CD1c-positive myeloid dendritic cell (primary cell): ENCODE measurements at regions not wholly inside any gene's neighbourhood (a gene's known extent, or its start where the extent isn't known, plus 50 kb on each side); places are given as distances from the start of the nearest gene placed in this dataset.

Experiments
- DNase-seq: peaks from one replicate; pipeline ENCODE4 v3.0.0-alpha.2; 2016; ENCODE audit errors: extremely low spot score

DNA sequence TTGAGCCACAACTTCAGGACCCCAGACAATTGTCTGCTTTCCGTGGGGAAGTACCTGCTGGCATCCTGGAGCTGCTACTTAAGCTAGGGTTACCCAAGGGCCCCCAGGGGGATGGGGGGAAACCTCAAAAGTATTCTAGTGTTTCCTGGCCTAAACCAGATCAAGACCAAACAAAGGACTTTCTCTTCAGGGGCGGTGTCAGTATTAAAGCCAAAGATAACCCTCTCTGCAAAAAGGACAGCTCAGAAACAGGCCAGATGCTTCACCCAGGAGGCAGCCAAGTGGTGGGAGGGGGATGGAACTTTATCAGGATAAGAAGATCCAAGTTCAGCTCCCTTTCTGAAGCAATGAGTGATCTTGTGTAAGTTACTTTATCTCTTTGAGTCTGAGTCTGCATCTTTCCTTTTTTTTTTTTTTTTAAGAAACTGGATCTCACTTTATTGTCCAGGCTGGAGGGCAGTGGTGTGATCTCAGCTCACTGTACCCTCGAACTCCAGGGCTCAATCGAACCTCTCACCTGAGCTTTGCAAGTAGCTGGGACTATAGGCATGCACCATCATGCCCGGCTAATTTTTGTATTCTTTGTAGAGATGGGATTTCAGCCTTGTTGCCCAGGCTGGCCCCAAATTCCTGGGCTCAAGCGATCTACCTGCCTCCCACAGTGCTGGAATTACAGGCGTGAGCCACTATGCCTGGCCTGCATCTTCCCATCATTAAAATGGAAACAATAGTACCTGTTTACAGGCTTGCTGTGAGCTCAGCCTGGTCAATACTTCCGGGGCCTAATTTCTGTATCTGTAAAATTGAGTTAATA is 151.8 kb upstream of the PTPRM start:
- no peak for DNase-seq

DNA sequence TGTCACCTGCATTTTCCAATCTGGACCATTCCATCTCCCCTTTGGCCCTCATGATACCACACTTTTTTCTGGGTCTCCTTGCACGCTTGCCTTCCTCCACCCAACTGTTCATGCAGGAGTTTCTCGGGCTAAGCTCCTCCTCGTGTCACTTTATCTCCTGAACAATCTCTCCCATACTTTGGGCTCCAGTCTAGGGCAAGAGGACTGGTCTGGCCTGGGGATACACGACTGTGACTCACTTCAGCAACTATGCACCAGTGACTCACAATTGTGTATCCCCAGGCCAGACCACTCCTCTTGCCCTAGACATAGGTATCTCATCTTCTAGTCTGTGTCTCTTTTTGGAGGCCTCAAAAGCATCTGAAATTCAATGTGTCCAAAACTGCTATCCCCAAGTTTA is 149.4 kb upstream of the PTPRM start:
- no peak for DNase-seq

DNA sequence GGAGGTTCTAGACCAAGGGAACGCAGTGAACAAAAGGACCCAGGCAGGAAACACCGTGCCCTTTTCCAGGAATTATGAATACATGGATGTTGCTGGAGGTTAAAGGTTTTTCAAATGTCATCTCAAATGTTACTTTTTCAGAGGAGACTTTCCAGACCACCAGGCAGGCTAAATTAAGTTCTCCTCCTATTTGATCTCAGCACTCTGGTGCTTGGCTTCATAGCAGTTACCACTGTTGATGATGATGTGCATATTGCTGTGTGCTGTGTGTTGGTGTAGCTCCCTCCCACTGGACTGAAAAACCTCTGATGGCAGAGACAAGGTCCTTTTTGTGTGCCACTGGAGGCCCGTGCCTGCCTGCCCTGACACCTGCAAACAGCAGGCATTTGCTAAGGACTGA is 137.3 kb upstream of the PTPRM start:
- no peak for DNase-seq

DNA sequence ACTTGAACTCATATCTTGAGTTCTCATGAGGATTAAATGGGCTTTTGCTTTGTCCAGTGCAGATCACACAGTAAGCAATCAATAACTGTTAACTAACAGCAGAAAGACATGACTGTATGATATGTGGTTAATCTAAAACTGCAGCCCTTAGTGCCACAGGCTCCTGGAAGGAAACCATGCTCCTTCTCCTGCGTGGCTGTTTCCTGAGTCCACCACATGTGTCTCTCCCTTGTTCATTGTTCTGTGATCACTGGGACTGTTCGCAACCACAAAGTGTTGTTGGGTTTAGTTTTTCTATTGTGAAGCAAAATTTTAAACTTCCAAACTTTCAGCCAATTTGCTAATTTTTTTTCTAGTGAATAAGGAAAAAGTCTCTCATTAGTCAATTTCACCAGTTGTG is 130.9 kb upstream of the PTPRM start:
- no peak for DNase-seq

DNA sequence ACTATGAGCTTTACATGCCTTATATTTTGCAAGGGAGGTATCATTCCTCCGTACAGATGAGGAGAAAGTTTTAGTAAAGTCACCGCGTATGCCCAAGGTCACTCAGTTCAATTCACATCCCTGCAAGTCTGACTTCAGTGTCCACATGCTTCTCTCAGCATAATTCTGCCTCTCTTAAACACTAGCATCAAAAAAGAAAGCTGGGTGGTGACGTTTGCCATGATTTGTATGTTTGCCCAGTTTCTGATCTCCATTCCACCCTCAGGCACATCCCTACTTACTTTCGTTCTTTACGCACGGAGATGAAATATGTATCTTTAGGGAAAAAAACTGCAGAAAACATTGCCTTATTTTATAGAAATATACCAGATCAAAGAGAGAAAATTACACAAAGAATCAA is 129.2 kb upstream of the PTPRM start:
- no peak for DNase-seq

DNA sequence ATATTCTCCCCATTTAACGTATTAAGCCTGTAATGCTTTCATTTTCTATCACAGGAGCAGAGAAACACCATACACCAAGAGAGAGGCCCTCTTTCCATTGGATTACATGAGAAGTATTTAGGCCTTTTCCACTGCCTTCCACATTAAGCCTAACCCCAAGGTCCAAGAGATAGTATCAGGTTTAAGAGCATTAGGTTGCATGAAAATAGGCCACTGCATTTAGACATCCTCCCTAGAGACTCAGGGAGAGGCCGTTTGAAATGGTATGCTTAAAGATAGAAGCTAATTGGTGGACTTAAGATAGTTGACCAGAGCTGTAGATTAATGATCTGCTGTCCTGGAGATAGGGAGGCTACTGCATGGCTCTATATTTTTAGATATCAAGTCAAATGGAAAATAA is 128.5 kb upstream of the PTPRM start:
- no peak for DNase-seq

DNA sequence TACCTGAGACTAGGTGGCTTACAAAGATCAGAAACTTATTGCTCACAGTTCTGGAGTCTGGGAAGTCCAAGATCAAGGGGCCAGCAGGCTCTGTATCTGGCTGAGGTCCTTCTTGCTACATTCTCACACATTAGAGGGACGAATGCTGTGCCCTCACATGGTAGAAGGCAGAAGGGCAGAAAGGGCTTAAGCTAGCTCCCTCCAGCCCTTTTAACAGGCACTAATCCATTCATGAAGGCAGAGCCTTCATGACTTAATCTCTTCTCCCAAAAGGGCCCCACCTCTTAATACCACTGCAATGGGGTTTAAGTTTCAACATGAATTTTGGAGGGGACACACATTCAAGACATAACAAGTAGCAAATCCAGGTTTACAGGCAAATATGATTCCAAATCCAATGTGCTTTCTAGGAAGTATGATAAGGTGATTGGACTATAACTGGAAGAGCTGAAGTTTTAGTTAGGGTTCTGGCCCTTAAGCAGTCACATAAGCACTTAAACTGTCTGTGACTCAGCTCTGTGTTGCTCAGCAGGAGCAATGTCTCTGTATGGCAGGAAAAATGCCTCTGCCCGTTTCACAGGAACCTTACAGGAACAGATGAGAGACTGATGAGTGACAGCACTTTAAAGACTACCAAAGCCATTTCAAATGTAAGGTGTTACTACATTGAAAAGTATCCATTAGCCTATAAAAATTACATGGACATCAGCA is 119.6 kb upstream of the PTPRM start:
- no peak for DNase-seq

DNA sequence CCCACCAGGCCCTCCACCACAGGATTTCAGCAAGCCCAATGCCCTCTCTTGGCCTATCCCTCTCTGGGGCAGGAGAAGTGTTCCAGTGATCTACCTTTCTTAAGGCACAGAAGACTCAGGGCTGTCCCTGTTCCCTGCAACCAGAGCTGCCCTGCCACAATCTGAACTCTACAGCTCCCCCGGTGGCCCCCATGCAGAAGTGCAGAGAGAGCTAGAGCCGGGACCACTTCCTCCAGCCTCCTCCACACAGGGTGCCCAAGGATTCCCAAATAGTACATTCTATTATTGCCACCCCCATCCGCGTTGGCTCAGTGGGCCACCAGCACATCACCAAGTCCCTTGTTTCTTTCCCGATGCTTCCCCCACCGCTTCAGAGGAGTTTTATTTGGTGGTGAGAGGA is 114.8 kb upstream of the PTPRM start:
- DNase-seq: peak; percentile 12

DNA sequence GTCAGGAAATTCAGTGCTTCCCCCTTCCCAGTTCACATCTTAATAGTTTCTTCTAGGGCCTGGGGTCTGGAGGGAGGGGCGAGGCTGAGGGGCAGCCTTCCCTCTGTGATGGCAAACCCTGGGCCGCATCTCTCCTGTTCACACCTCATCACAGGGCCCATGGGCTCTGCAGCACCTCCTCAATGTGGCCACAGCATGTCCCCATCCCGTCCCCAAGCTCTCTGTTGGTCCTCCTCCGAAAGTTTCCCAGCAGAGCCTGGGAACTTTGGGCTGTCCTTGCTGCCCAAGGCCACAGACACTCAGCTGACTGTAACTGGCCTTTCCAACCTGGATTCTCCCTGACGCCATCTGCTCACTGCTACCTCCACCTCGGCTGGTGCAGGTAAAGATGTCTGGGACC is 112.7 kb upstream of the PTPRM start:
- no peak for DNase-seq

DNA sequence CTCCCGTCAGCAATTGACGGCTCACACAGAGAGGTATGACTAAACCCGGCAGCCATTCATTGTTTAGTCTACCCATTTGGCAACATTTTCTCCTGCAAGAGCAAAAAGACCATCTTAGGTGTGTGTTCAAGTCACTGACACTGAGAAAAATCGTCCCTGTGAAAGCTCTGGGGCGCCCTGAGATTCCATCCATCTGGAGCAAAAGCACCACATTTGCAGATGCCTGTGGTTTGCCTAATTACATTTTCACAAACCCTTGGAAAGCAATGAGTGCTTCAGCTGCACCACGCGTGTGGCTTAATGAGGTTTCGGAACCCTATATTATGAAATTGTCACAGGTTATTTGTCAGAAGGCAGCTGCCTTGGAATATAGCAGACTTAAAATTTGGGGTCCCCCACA is 110.7 kb upstream of the PTPRM start:
- DNase-seq: no peak

DNA sequence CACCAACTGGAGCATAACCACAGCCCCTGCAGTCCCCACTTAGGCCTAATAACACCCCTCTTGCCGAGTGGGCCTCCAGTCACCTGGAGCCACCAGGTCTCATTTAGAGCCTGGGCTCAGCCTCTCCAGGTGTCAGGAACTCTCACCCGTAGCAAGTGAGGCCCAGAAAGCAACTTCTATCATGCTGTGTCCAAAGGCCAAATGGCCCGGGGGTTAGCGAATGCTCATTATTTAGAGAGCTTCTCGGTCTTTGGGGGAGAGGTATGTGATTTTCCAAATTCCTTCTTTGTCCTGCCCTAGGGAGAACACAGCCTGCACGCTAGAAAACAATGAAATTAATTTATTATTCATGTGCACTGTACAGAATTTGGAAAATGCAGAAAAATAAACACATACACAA is 109.9 kb upstream of the PTPRM start:
- DNase-seq: no peak

DNA sequence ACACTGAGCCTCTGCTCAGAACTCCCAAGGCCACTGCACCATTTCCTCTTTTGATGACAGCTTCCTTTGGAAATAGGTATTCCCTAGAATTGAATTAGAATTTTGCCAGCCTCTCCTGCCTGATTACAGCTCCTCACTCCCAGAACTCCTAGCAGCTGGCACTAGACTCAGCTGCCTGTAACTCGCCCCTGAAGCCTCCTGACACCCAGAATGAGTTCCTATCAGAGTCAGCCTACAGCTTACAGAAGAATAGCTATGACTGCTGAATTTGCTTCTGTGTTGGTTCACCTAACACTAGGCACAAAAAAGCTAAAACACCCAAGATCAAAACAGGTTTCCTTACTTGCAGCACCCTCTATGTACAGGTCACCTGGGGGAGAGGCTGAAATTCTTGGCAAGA is 108.2 kb upstream of the PTPRM start:
- DNase-seq: no peak

DNA sequence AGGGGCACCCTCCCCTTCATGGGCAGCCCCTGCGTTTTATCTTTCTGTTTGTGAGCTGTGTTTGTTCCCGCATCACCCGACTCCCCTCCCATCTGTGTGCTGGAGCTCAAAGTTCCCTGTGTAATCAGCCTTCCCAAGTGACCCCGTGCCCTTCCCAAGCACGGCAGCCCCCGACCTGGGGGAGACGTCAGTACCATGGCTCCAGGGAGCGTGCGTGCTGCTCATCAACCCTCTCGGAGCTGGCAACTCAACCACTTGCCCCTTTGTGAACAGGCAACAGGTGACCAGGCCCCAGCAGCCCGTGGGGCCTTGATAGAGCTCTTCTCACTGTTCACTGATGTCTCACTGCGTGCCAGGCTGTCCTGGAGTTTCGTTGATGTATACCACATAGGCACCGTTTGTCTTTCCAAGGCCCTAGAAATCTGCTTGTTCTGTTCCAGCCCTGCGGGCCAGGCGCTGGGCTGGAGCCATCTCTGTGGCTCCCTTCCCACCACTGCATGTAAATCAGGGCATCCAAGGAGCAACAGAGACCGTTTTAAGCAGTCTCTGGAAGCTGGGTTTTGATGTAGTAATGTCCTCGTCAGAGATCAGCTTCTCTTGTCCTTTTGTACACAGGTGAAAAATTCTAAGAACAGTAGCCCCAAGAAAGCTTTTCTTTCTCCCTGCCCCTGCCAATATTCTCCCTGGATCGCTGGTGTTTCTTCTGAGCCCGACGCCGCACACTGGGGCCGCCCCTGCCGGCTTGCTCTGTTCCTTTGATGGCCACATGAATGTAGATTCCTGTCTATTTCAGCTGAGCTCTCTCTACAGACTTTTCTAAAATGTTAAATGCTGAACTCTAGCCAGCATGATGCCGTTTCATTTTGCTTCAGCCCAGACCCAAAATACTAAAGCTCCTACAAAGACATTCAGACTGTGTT is 107.0 kb upstream of the PTPRM start:
- DNase-seq: no peak

DNA sequence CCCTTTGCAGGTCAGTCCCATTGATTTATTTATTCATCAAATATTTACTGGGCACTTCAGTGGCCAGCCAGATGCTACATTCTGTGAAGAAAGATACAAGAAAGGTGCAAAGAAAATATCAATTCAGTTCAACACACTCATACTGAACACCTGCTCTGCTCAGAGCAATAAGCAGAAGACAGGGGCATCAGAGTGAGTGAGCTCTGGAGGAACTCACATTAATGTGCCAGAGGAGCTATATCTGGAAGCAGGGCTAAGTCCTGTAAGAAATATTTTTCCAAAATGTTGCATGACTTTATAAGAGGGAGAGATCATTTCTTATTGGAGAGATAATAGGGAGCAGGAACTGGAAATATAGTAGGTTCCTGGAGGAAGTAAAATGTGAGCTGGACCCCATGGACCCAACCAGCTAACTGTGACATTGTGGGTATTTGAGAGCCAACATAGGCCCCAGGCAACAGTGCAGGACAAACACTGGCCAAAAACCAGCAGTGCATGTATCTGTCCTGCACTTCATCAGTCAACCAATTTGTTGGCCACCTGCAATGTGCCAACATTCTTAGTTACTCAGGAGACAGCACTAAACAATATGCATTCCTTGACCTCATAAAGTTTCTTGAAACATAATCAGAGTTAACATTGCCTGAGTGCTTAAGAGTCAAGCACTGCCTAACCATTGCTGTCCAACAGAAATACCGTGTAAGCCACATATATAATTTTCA is 102.7 kb upstream of the PTPRM start:
- DNase-seq: no peak

DNA sequence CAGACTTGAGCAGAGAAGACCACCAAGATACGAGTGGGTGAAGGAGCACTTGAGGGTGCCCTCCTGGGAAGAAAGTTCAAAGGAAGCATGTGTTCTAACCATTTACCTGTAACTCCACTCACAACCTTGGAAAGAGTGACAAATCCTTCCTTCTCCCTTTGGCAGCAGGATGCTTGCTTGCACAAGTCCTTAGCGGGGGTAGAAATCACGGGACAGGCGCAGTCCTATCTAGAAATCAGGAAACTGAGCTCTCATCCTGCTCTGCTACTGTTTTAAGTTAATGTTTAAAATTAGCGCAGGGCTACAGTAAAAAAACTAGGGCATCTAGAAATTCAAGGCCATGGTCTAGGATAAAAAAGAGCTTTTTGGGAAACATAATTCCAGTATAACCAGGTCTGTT is 100.9 kb upstream of the PTPRM start:
- DNase-seq: no peak

DNA sequence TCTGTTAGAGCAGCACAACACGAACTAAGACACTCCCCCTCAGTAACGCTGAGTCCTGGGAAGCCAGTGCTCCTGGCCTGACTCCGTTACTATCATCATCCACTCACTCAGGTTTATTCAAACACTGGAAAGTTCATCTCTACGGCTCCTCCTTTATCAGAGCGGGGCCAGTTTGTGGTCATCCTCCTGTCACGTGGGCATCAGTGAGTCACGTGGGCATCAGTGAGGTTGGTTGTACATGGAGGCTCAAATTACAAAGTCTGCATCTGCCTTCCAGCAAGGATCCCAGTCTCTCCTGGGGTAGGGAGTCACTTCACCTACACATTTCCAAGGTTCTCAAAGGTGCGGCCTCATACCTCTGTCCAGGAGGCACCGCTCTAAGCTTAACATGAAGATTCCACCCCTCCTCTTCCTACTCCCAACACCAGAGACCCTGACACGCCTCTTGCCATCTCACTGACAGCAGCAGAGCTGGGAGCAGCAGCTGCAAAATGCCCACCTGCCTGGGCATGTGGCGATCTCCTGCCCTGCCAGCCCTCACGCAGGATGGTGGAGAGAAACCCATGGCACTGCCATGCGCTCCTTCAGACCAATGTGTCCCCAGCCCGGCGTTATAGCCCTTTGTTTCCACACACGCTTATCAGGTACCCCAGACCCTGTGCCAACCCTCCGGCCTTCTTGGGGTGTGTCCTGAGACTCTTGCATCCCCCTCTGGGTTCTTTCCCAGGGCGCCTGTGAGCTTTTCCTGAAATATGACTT is 99.2 kb upstream of the PTPRM start:
- DNase-seq: no peak

DNA sequence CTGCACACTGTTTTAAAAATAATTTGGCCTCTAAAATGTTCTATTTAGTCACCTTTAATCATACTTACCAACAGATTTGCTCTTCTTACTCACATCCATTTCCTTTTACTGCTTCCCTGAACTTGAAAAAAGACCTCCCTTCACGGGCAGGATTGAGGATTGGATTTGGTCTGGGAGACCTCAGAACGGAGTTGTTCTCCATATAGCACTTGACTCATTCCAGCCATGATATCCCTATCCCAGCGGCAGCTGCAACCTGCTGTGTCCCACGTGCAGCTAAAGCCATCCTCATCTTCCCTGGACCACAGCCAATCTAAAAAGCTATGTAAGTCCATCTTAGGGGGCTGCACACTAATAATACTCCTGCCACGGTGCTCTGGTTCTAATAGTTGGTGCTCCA is 97.0 kb upstream of the PTPRM start:
- DNase-seq: no peak

DNA sequence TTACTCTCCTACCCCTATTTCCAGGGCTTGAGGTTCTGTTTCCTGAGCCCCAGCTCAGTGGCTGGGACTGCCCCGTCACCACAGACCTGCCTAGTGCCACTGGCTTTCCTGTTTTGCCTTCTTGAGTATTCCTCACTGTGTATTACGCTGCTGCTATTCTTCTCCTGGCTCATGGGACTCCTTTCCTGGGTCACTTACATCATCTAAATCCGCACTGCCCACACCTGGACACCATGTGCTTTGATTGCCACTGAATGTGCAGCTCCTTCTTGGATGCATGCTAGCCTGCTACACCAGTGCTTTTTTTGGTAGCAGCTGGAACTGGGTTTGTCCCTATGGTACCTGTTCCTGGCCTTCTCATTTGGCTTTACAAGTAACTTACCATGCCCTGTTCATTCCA is 96.6 kb upstream of the PTPRM start:
- DNase-seq: no peak

DNA sequence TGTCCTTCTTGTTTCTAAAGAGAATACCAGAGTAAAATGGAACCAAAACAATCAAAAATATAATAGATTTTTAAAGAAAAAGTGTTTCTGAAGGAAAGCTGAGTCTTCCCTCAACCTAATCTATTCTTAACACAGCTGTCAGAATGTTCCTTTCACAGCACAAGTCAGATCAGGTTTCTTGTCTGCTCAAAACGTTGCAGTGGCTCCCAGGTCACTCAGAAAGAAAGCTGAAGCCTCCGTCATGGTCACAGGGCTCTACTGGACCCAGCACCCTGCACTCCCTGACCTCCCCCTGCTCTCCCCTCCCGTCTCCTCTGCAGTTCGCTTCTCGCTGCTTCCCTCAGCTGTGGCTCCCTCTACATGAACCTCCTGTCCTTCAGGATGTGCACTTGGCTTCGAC is 90.7 kb upstream of the PTPRM start:
- DNase-seq: no peak

DNA sequence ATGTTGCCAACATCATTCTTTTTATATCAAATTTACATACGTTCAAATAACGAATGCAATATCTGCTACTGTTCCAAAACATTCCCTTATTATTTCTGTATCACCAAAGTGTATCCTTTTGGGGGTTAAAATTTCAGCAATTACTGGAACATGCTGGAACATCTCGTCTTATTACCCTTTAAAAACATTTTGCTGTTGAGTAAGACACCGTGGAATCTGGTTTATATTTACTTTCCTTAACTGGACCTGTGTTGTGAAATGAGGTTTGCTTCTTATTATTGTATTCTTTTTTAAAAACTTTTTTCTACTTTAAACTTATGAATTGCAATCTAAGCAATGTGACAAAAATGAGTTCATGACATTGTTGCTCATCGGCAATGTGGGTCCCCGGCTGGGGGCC is 87.4 kb upstream of the PTPRM start:
- DNase-seq: no peak

DNA sequence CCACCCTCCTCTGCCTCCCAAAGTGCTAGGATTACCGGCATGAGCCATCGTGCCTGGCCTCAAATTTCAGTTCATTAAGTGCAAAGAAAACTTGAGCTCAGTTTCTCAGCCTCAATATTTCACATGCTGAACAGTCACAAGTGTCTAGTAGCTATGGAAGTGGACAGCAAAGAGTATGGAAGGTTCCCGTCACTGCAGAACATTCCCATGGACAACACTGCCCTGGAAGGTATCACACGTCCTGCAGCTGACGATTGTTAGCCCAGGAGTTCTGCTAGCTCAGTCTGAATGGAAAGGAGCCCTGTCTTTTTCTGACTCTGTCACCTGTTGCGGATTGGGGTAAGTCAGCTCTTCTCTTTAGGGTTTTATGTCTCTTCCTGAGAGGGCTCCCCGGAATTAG is 86.2 kb upstream of the PTPRM start:
- no peak for DNase-seq
